ENCODE measurements at regions not wholly inside any gene's neighbourhood (a gene's known extent, or its start where the extent isn't known, plus 50 kb on each side); places are given as distances from the start of the nearest gene placed in this dataset.

GRCh38 chr1:18005238-18005637 lies 102.4 kb upstream of the IGSF21 start:
- TF ChIP-seq POLR2A (IDR thresholded peaks at IDR 0.05) (no peak), CTCF (IDR thresholded peaks at IDR 0.05) (no peak)
- intact Hi-C loops (cut with DNase I): no loop called here
- H3K9me3 ChIP-seq: no peaks in the 10 kb centered on the region
- peaks cover 14% of the 10 kb centered on the region for H3K4me1 ChIP-seq
- ATAC-seq (no peak), DNase-seq (peak in 2 of 4 donors; percentile 9 to 16)
- no peak overlapping the region for H3K27ac ChIP-seq
- no peaks in the 10 kb centered on the region for H3K36me3 ChIP-seq (replicated peaks in 1 of 2; ENCODE audit: insufficient read depth in 1 of 2, low read depth in 2 of 2)
- no peaks in the 10 kb centered on the region for H3K27me3 ChIP-seq
- WGBS, 2 donors: 76 to 86% methylated on average over 2 of the region's 2 CpGs
- no peak overlapping the region for H3K4me3 ChIP-seq

GRCh38 chr1:18007391-18008041 lies 100.1 kb upstream of the IGSF21 start:
- no peak for DNase-seq
- WGBS, 2 donors: 68 to 73% methylated on average over 10 to 14 of the region's 14 CpGs
- no peaks in the 10 kb centered on the region for H3K27me3 ChIP-seq
- intact Hi-C loops (cut with DNase I): no loop called here
- no peak overlapping the region for H3K4me3 ChIP-seq
- no peak overlapping the region for H3K27ac ChIP-seq
- H3K9me3 ChIP-seq: no peaks in the 10 kb centered on the region
- no peak for ATAC-seq
- H3K4me1 ChIP-seq: peaks cover 14% of the 10 kb centered on the region
- TF ChIP-seq CTCF (IDR thresholded peaks at IDR 0.05): no peak
- no peak for TF ChIP-seq POLR2A (IDR thresholded peaks at IDR 0.05)
- H3K36me3 ChIP-seq (replicated peaks in 1 of 2; ENCODE audit: insufficient read depth in 1 of 2, low read depth in 2 of 2): no peaks in the 10 kb centered on the region

GRCh38 chr1:18008081-18008480 lies 99.5 kb upstream of the IGSF21 start:
- Histone ChIP-seq H3K4me3 (no peak overlapping the region), H3K27ac (no peak overlapping the region), H3K9me3 (no peaks in the 10 kb centered on the region), H3K36me3 (replicated peaks in 1 of 2; ENCODE audit: insufficient read depth in 1 of 2, low read depth in 2 of 2) (no peaks in the 10 kb centered on the region), H3K4me1 (peaks cover 14% of the 10 kb centered on the region), H3K27me3 (no peaks in the 10 kb centered on the region)
- WGBS, 2 donors: 50 to 62% methylated on average over 1 of the region's 1 CpG
- TF ChIP-seq POLR2A (IDR thresholded peaks at IDR 0.05) (no peak), CTCF (IDR thresholded peaks at IDR 0.05) (no peak)
- DNase-seq (no peak), ATAC-seq (no peak)
- intact Hi-C loops (cut with DNase I): no loop called here

- Histone ChIP-seq H3K27ac (no peak overlapping the region), H3K4me1 (peaks cover 11% of the 10 kb centered on the region), H3K9me3 (no peaks in the 10 kb centered on the region), H3K36me3 (replicated peaks in 1 of 2; ENCODE audit: insufficient read depth in 1 of 2, low read depth in 2 of 2) (no peaks in the 10 kb centered on the region), H3K4me3 (no peak overlapping the region), H3K27me3 (no peaks in the 10 kb centered on the region)
- WGBS, 2 donors: 53 to 68% methylated on average over 2 to 5 of the region's 6 CpGs
- no peak for ATAC-seq
- no peak for TF ChIP-seq POLR2A (IDR thresholded peaks at IDR 0.05)
- TF ChIP-seq CTCF (IDR thresholded peaks at IDR 0.05): no peak
- no peak for DNase-seq
- intact Hi-C loops (cut with DNase I): no loop called here
Measured at GRCh38 chr1:18009055-18009454, 98.5 kb upstream of the IGSF21 start.

- ATAC-seq (no peak), DNase-seq (no peak)
- Histone ChIP-seq H3K36me3 (replicated peaks in 1 of 2; ENCODE audit: insufficient read depth in 1 of 2, low read depth in 2 of 2) (no peaks in the 10 kb centered on the region), H3K4me3 (no peak overlapping the region), H3K27ac (no peak overlapping the region), H3K27me3 (no peaks in the 10 kb centered on the region), H3K9me3 (no peaks in the 10 kb centered on the region), H3K4me1 (peaks cover 6% of the 10 kb centered on the region)
- intact Hi-C loops (cut with DNase I): no loop called here
- TF ChIP-seq CTCF (IDR thresholded peaks at IDR 0.05): no peak
- TF ChIP-seq POLR2A (IDR thresholded peaks at IDR 0.05): no peak
- 7 to 19% methylated on average over 8 of the region's 8 CpGs for WGBS, 2 donors
Measured at GRCh38 chr1:18009478-18009961, 98.1 kb upstream of the IGSF21 start.
